H1 (cell line): ENCODE measurements at regions not wholly inside any gene's neighbourhood (a gene's known extent, or its start where the extent isn't known, plus 50 kb on each side); places are given as distances from the start of the nearest gene placed in this dataset.

Experiments
- CTCF ChIP-seq, 3 experiments: IDR thresholded peaks; 1 replicate in 2 of 3; 2 replicates in 1 of 3; pipeline versions ENCODE4 v1.5.1 to v1.6.1; 2011; ENCODE audit warnings: low read length in 3 of 3, mild to moderate bottlenecking in 3 of 3, inconsistent platforms in 2 of 3, low read depth in 1 of 3, moderate library complexity in 1 of 3; ENCODE audit not compliant: insufficient read depth in 1 of 3; ENCODE audit errors: control extremely low read depth in 1 of 3
- EZH2 ChIP-seq: fragments of 200-600 bp; sonication (generic); IDR thresholded peaks from 2 replicates; pipeline ENCODE4 v1.7.1; 2012; ENCODE audit warnings: low read depth, mild to moderate bottlenecking, moderate library complexity, low read length, inconsistent platforms; ENCODE audit not compliant: severe bottlenecking

DNA sequence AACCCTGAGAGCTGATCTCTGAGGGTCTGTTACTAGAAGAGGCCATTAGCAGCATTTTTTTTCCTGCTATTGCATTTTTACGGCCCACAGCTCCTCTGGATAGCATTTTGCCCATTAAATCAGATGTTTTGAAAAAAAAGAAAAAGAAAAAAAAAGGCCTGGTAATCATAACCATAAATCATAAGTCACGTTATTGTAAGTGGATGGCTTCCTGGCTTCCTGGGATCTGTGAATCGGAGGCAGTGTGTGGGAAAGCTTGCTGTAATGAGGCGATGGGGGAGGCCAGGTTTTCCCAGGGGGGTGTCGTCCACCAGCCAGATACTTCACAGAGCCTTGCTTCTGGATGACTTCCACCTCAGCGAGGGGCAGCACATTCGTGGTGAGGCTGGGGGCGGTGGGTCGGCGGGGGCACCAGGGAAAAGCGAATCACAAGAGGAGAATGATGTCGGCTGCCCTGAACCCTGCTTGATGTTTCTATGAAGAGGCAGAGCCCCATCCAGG, 106.5 kb upstream of the SYT13 start:
- no peak for TF ChIP-seq CTCF (IDR thresholded peaks at IDR 0.05; ENCODE audit: control extremely low read depth in 1 of 3, insufficient read depth in 1 of 3, low read depth in 1 of 3, low read length in 3 of 3)
- TF ChIP-seq EZH2: no peak
